Neural progenitor cell (in vitro differentiated cells): ENCODE measurements at regions not wholly inside any gene's neighbourhood (a gene's known extent, or its start where the extent isn't known, plus 50 kb on each side); places are given as distances from the start of the nearest gene placed in this dataset.

ENCODE experiments used
- DNase-seq: peaks from one replicate; pipeline ENCODE4 v3.0.0-alpha.2; 2016; ENCODE audit warnings: low spot score
- H2AFZ ChIP-seq: fragments of 200-600 bp; sonication (generic); replicated peaks from 2 replicates; pipeline ENCODE4 v1.6.1; 2016; ENCODE audit warnings: antibody characterized with exemption
- H3F3A ChIP-seq: fragments of 200-600 bp; sonication (generic); 2 replicates; pipeline ENCODE4 v1.6.1; 2016; ENCODE audit warnings: antibody characterized with exemption, low read depth
- H3K27ac ChIP-seq: fragments of 200-600 bp; sonication (generic); 2 replicates; pipeline ENCODE4 v1.5.1; 2016; ENCODE audit warnings: mild to moderate bottlenecking
- H3K27me3 ChIP-seq: fragments of 200-600 bp; sonication (generic); 2 replicates; pipeline ENCODE4 v1.6.1; 2016; ENCODE audit warnings: mild to moderate bottlenecking, moderate library complexity
- H3K36me3 ChIP-seq: fragments of 200-600 bp; sonication (generic); 2 replicates; pipeline ENCODE4 v1.5.1; 2016
- H3K4me1 ChIP-seq: fragments of 200-600 bp; sonication (generic); 2 replicates; pipeline ENCODE4 v1.6.1; 2016; ENCODE audit warnings: mixed run types
- H3K4me2 ChIP-seq: fragments of 200-600 bp; sonication (generic); 2 replicates; pipeline ENCODE4 v1.6.1; 2016
- H3K4me3 ChIP-seq: fragments of 200-600 bp; sonication (generic); 2 replicates; pipeline ENCODE4 v1.5.1; 2016
- H3K79me2 ChIP-seq: fragments of 200-600 bp; sonication (generic); 2 replicates; pipeline ENCODE4 v1.6.1; 2016; ENCODE audit warnings: low read depth
- H3K9ac ChIP-seq: fragments of 200-600 bp; sonication (generic); 2 replicates; pipeline ENCODE4 v1.6.1; 2016
- H3K9me3 ChIP-seq: fragments of 200-600 bp; sonication (generic); 2 replicates; pipeline ENCODE4 v1.5.1; 2016; ENCODE audit warnings: low read depth
- H4K20me1 ChIP-seq: fragments of 200-600 bp; sonication (generic); 2 replicates; pipeline ENCODE4 v1.6.1; 2016; ENCODE audit warnings: low read depth
- H3K27ac Mint-ChIP-seq: 3 replicates; pipeline ENCODE4 v1.8.0; 2021; ENCODE audit warnings: mixed read lengths
- H3K27me3 Mint-ChIP-seq: 2 replicates; pipeline ENCODE4 v1.8.0; 2022; ENCODE audit warnings: low read depth, mild to moderate bottlenecking, inconsistent platforms, moderate library complexity, mixed read lengths; ENCODE audit not compliant: insufficient read depth
- H3K36me3 Mint-ChIP-seq: 3 replicates; pipeline ENCODE4 v1.8.0; 2021; ENCODE audit warnings: mixed read lengths
- H3K4me1 Mint-ChIP-seq: 3 replicates; pipeline ENCODE4 v1.8.0; 2021; ENCODE audit warnings: mixed read lengths
- H3K4me3 Mint-ChIP-seq: 3 replicates; pipeline ENCODE4 v1.8.0; 2021; ENCODE audit warnings: mild to moderate bottlenecking, moderate library complexity, mixed read lengths
- H3K9me3 Mint-ChIP-seq: 3 replicates; pipeline ENCODE4 v1.8.0; 2020; ENCODE audit warnings: mixed read lengths
- CTCF ChIP-seq: fragments of 200-600 bp; sonication (generic); IDR thresholded peaks from 2 replicates; pipeline ENCODE4 v1.5.1; 2017; ENCODE audit warnings: antibody characterized with exemption, mild to moderate bottlenecking
- EZH2 ChIP-seq: fragments of 200-600 bp; sonication (generic); IDR thresholded peaks from 2 replicates; pipeline ENCODE4 v1.6.1; 2017; ENCODE audit warnings: antibody characterized with exemption, mild to moderate bottlenecking, moderate library complexity
- EZH2phosphoT487 ChIP-seq: fragments of 200-600 bp; sonication (generic); IDR thresholded peaks from 2 replicates; pipeline ENCODE4 v1.6.1; 2017; ENCODE audit warnings: antibody characterized with exemption

- no peak overlapping the region for H3K27ac ChIP-seq
- H3F3A ChIP-seq, result no peaks in the 10 kb centered on the region
- Mint-ChIP-seq H3K27ac (no peak overlapping the region), H3K36me3 (no peaks in the 10 kb centered on the region), H3K27me3 (peaks cover 2% of the 10 kb centered on the region), H3K4me3 (no peak overlapping the region), H3K4me1 (no peaks in the 10 kb centered on the region), H3K9me3 (peaks cover 9% of the 10 kb centered on the region)
- TF ChIP-seq EZH2, result no peak
- TF ChIP-seq EZH2phosphoT487, result no peak
- TF ChIP-seq CTCF, result no peak
- H4K20me1 ChIP-seq, result no peaks in the 10 kb centered on the region
- no peaks in the 10 kb centered on the region for H3K9me3 ChIP-seq
- no peak overlapping the region for H3K9ac ChIP-seq
- H3K36me3 ChIP-seq, result no peaks in the 10 kb centered on the region
- DNase-seq, result no peak
- H3K4me3 ChIP-seq, result no peak overlapping the region
- H3K27me3 ChIP-seq, result no peaks in the 10 kb centered on the region
- H3K4me2 ChIP-seq, result no peak overlapping the region
- H3K79me2 ChIP-seq, result no peaks in the 10 kb centered on the region
- H2AFZ ChIP-seq, result no peak overlapping the region
- H3K4me1 ChIP-seq, result no peaks in the 10 kb centered on the region
Measured at GRCh38 chrX:126886997-126887396, 67.5 kb downstream of the PRR32 start.

- no peak for DNase-seq
- H3K27me3 ChIP-seq, result no peaks in the 10 kb centered on the region
Measured at GRCh38 chrX:126900937-126901336, 81.4 kb downstream of the PRR32 start.

GRCh38 chrX:126929071-126929470, 109.5 kb downstream of the PRR32 start:
- Histone ChIP-seq H3K36me3 (no peaks in the 10 kb centered on the region), H3K27ac (no peak overlapping the region), H3K4me2 (no peak overlapping the region), H3K79me2 (no peaks in the 10 kb centered on the region), H3K9ac (no peak overlapping the region), H3K9me3 (peaks cover 5% of the 10 kb centered on the region), H3K4me1 (no peaks in the 10 kb centered on the region), H2AFZ (no peak overlapping the region), H3K27me3 (no peaks in the 10 kb centered on the region), H3F3A (no peaks in the 10 kb centered on the region), H3K4me3 (no peak overlapping the region), H4K20me1 (no peaks in the 10 kb centered on the region)
- Mint-ChIP-seq H3K27me3 (no peaks in the 10 kb centered on the region), H3K27ac (no peak overlapping the region), H3K9me3 (peaks cover 6% of the 10 kb centered on the region), H3K4me1 (no peaks in the 10 kb centered on the region), H3K36me3 (no peaks in the 10 kb centered on the region), H3K4me3 (no peak overlapping the region)
- no peak for DNase-seq
- TF ChIP-seq CTCF, result no peak
- TF ChIP-seq EZH2phosphoT487, result no peak
- no peak for TF ChIP-seq EZH2

More at GRCh38 chrX:126900937-126901336, 81.4 kb downstream of the PRR32 start:
- Histone ChIP-seq H3F3A (no peaks in the 10 kb centered on the region), H3K36me3 (no peaks in the 10 kb centered on the region), H3K9me3 (peaks cover 14% of the 10 kb centered on the region), H3K79me2 (no peaks in the 10 kb centered on the region), H3K27ac (no peak overlapping the region), H3K9ac (no peak overlapping the region), H2AFZ (no peak overlapping the region), H3K4me1 (no peaks in the 10 kb centered on the region), H4K20me1 (no peaks in the 10 kb centered on the region), H3K4me3 (no peak overlapping the region), H3K4me2 (no peak overlapping the region)
- Mint-ChIP-seq H3K27me3 (no peaks in the 10 kb centered on the region), H3K36me3 (no peaks in the 10 kb centered on the region), H3K4me3 (no peak overlapping the region), H3K4me1 (no peaks in the 10 kb centered on the region), H3K27ac (no peak overlapping the region), H3K9me3 (peaks cover 8% of the 10 kb centered on the region)
- no peak for TF ChIP-seq EZH2
- no peak for TF ChIP-seq EZH2phosphoT487
- no peak for TF ChIP-seq CTCF
